GM12878 (cell line): ENCODE measurements at regions not wholly inside any gene's neighbourhood (a gene's known extent, or its start where the extent isn't known, plus 50 kb on each side); places are given as distances from the start of the nearest gene placed in this dataset.
A peak's percentile ranks its signal among the peaks of the same experiment; 100 is the strongest.

Experiments
- ATAC-seq: fragments of 200-7000 bp; cut with Tn5 transposase; 3 replicates; pipeline ENCODE4 v1.9.1; 2020; ENCODE audit warnings: mild to moderate bottlenecking, moderate library complexity
- BruUV-seq: library from RNA; stranded (reverse); fragments of 400-500 nt; replicated peaks from 2 replicates; lab custom pipeline; 2021; lab: Mats Ljungman, UMichigan
- CTCF ChIA-PET: fragments of 300-600 bp; sonication (Branson Sonifier 250); formaldehyde crosslinking; extraction: SDS; loops from one replicate; lab custom pipeline; 2021; ENCODE audit warnings: inconsistent platforms; lab: Yijun Ruan, JAX
- POLR2A ChIA-PET: fragments of 350-600 bp; formaldehyde crosslinking; extraction: SDS; loops from one replicate; lab custom pipeline; 2021; ENCODE audit warnings: inconsistent platforms; lab: Charles Lee
- RAD21 ChIA-PET: fragments of 300-600 bp; sonication (Branson Sonifier 250); formaldehyde crosslinking; loops from one replicate; lab custom pipeline; 2023; ENCODE audit warnings: antibody characterized with exemption; ENCODE audit not compliant: unreplicated experiment; lab: Charles Lee
- SMC1A ChIA-PET: fragments of 300-600 bp; sonication (Branson Sonifier 250); formaldehyde crosslinking; loops from one replicate; lab custom pipeline; 2023; ENCODE audit not compliant: unreplicated experiment, uncharacterized antibody; lab: Charles Lee
- DNase-seq: peaks from one replicate; pipeline ENCODE4 v3.0.0-alpha.2; 2011; ENCODE audit warnings: low read depth, low spot score
- FAIRE-seq: peaks from 3 replicates; lab custom pipeline; 2011; peaks lifted over from hg19 to GRCh38; lab: Jason Lieb, UNC
- H2AFZ ChIP-seq: 2 replicates; pipeline ENCODE4 v1.6.0; 2011; ENCODE audit warnings: low read depth, low read length, control low read depth; ENCODE audit not compliant: control insufficient read depth
- H3K27ac ChIP-seq: 2 replicates; pipeline ENCODE4 v1.5.1; 2011; ENCODE audit warnings: control low read depth; ENCODE audit not compliant: control insufficient read depth, insufficient read depth
- H3K27me3 ChIP-seq, 2 experiments: replicated peaks in 1 of 2; 2 replicates each; pipeline versions ENCODE4 v1.6.0 to v1.6.1; 2011; ENCODE audit warnings: low read length in 1 of 2; ENCODE audit not compliant: control insufficient read depth in 2 of 2, insufficient read depth in 2 of 2
- H3K36me3 ChIP-seq, 2 experiments: 2 replicates each; pipeline ENCODE4 v1.5.1; 2011; ENCODE audit warnings: low read length in 1 of 2; ENCODE audit not compliant: control insufficient read depth in 2 of 2, insufficient read depth in 2 of 2
- H3K4me1 ChIP-seq: 2 replicates; pipeline ENCODE4 v1.6.1; 2011; ENCODE audit warnings: mild to moderate bottlenecking, low read length, moderate library complexity, mixed read lengths; ENCODE audit not compliant: control insufficient read depth, insufficient read depth
- H3K4me2 ChIP-seq: 2 replicates; pipeline ENCODE4 v1.6.0; 2011; ENCODE audit warnings: control low read depth; ENCODE audit not compliant: control insufficient read depth, insufficient read depth
- H3K4me3 ChIP-seq: fragments of 200-600 bp; sonication (generic); 2 replicates; pipeline ENCODE4 v1.5.1; 2016
- H3K79me2 ChIP-seq: 2 replicates; pipeline ENCODE4 v1.6.0; 2011; ENCODE audit warnings: low read length; ENCODE audit not compliant: control insufficient read depth, insufficient read depth
- H3K9ac ChIP-seq: 2 replicates; pipeline ENCODE4 v1.8.0; 2011; ENCODE audit warnings: low read length, control low read depth, mixed read lengths; ENCODE audit not compliant: control insufficient read depth, insufficient read depth
- H3K9me3 ChIP-seq: replicated peaks from 3 replicates; pipeline ENCODE4 v1.5.1; 2011; ENCODE audit warnings: mild to moderate bottlenecking, low read length; ENCODE audit not compliant: control insufficient read depth, insufficient read depth
- H4K20me1 ChIP-seq: 2 replicates; pipeline ENCODE4 v1.6.0; 2011; ENCODE audit not compliant: control insufficient read depth, insufficient read depth
- CUX1 ChIP-seq: IDR thresholded peaks from 2 replicates; pipeline ENCODE4 v1.6.1; 2012; ENCODE audit warnings: improper control_type of control experiment, low read depth, low read length; ENCODE audit not compliant: insufficient replicate concordance
- MYC ChIP-seq: IDR thresholded peaks from 2 replicates; pipeline ENCODE4 v1.6.1; 2011; ENCODE audit warnings: mild to moderate bottlenecking, low read length, moderate library complexity, inconsistent platforms; ENCODE audit not compliant: insufficient read depth, insufficient replicate concordance, insufficient read length, severe bottlenecking
- PBX3 ChIP-seq: IDR thresholded peaks from 2 replicates; pipeline ENCODE4 v1.6.1; 2011; ENCODE audit warnings: mild to moderate bottlenecking, low read depth, low read length, moderate library complexity; ENCODE audit not compliant: insufficient replicate concordance
- POLR2A ChIP-seq: IDR thresholded peaks from 2 replicates; pipeline ENCODE4 v1.6.1; 2011; ENCODE audit warnings: low read depth, mild to moderate bottlenecking, low read length
- RUNX3 ChIP-seq: IDR thresholded peaks from 2 replicates; pipeline ENCODE4 v1.6.1; 2012; ENCODE audit warnings: low read length, inconsistent platforms
- SMARCA5 ChIP-seq: fragments of 450-650 bp; IDR thresholded peaks from 2 replicates; pipeline ENCODE4 v1.6.1; 2017; ENCODE audit warnings: mild to moderate bottlenecking
- SP1 ChIP-seq: IDR thresholded peaks from one replicate; pipeline ENCODE4 v1.6.1; 2011; ENCODE audit warnings: low read depth, low read length
- SUZ12 ChIP-seq: fragments of 200-600 bp; sonication (generic); IDR thresholded peaks from one replicate; pipeline ENCODE4 v1.6.1; 2018; ENCODE audit warnings: antibody characterized with exemption, mild to moderate bottlenecking; ENCODE audit not compliant: unreplicated experiment
- TAF1 ChIP-seq: IDR thresholded peaks from 2 replicates; pipeline ENCODE4 v1.6.1; 2011; ENCODE audit warnings: mild to moderate bottlenecking, low read depth, low read length, borderline replicate concordance
- WRNIP1 ChIP-seq: IDR thresholded peaks from 2 replicates; pipeline ENCODE4 v1.6.1; 2011; ENCODE audit warnings: low read depth, low read length, improper control_type of control experiment, borderline replicate concordance
- WGBS: methylation state at CpG from one replicate; pipeline ENCODE4 v1.1.6; 2016; ENCODE audit warnings: low lambda C conversion rate; ENCODE audit not compliant: insufficient replicate concordance, insufficient coverage; ENCODE audit errors: missing lambda C conversion rate; 5-methylcytosine and 5-hydroxymethylcytosine counted together
- in situ Hi-C: fragments of 300-500 bp; cut with MboI; formaldehyde crosslinking; loops from 9 replicates; pipeline ENCODE4 v1.14.3; 2018; ENCODE audit warnings: mixed read lengths
- intact Hi-C: fragments of 100-400 bp; cut with micrococcal nuclease; formaldehyde crosslinking; loops from one replicate; pipeline ENCODE4 v1.14.2; 2022; ENCODE audit not compliant: unreplicated experiment
- TF ChIP-seq, protein P1 (sequence below): fragments of 450-650 bp; IDR thresholded peaks from 2 replicates; pipeline ENCODE4 v1.6.1; 2018; ENCODE audit warnings: mild to moderate bottlenecking, low read depth, moderate library complexity; ENCODE audit not compliant: partially characterized antibody

DNA sequence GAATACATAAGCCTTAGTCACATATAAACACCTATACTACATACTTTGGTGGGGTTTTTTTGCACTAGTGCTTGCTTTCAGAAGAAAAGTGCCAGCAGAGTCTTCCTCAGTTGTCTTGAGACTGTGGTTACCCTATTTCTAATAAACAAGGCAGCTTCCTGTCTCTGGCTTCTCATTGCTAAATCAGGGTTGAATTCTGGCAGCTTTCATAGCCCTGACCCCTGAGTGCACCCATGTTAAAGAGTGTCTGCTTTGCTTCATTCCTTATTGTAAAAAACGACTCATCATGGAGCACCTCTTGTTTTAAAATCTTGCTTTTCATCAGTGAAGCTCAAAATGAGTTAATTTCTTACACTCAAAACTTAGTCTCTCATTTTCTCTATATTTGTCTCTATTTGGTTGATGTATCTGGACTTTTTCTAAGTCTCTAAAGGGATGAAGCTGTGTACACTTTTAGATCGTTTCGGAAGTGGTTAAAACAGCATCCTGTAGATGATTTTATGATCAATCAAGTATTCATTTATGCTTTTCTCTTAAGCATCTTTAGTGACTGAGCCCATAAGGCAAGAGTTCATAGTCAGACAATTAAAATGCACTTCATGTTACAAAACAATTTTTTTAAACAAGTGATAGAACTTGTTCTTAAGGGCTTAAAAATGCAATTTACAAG, 72.1 kb downstream of the KLF12 start (continued):
- TF ChIP-seq CUX1 (peak; percentile 50), RUNX3 (peak; percentile 76), POLR2A (no peak)

GRCh38 chr13:74056801-74057542, 77.2 kb downstream of the KLF12 start:
- ChIA-PET RAD21 (no interaction called here), SMC1A (interaction anchor here (1.2 to 1.4 kb wide), 2 partner anchors 13 to 207 kb away, joined by 3 read pairs; no protein-coding TSS in a partner anchor), CTCF (interaction anchor here (1.2 to 1.5 kb wide), 3 partner anchors 16 to 290 kb away, joined by 3 to 5 read pairs (median 3); no protein-coding TSS in a partner anchor), POLR2A (interaction anchor here (1.0 kb wide), 1 partner anchor 32 kb away, joined by 3 read pairs; no protein-coding TSS in a partner anchor)
- Histone ChIP-seq H3K4me2 (no peak overlapping the region), H3K36me3 (no peaks in the 10 kb centered on the region), H3K4me1 (peaks cover 13% of the 10 kb centered on the region), H4K20me1 (no peaks in the 10 kb centered on the region), H3K79me2 (no peaks in the 10 kb centered on the region; the same call in none of the 2 replicates), H3K9ac (no peak overlapping the region), H3K27ac (no peak overlapping the region), H3K27me3 (no peaks in the 10 kb centered on the region), H3K9me3 (no peaks in the 10 kb centered on the region), H2AFZ (no peak overlapping the region), H3K4me3 (no peak overlapping the region)
- WGBS: 87% methylated on average over 5 of the region's 5 CpGs
- FAIRE-seq (no peak), ATAC-seq (no peak), DNase-seq (no peak)
- in situ Hi-C loops (no loop called here), intact Hi-C loops (no loop called here)
- BruUV-seq: no TSS peak
- TF ChIP-seq SMARCA5 (no peak), WRNIP1 (no peak), SP1 (no peak), SUZ12 (no peak), PBX3 (no peak), TAF1 (no peak), MYC (no peak)
- TF ChIP-seq, protein P1, sequence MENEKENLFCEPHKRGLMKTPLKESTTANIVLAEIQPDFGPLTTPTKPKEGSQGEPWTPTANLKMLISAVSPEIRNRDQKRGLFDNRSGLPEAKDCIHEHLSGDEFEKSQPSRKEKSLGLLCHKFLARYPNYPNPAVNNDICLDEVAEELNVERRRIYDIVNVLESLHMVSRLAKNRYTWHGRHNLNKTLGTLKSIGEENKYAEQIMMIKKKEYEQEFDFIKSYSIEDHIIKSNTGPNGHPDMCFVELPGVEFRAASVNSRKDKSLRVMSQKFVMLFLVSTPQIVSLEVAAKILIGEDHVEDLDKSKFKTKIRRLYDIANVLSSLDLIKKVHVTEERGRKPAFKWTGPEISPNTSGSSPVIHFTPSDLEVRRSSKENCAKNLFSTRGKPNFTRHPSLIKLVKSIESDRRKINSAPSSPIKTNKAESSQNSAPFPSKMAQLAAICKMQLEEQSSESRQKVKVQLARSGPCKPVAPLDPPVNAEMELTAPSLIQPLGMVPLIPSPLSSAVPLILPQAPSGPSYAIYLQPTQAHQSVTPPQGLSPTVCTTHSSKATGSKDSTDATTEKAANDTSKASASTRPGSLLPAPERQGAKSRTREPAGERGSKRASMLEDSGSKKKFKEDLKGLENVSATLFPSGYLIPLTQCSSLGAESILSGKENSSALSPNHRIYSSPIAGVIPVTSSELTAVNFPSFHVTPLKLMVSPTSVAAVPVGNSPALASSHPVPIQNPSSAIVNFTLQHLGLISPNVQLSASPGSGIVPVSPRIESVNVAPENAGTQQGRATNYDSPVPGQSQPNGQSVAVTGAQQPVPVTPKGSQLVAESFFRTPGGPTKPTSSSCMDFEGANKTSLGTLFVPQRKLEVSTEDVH: no peak
